Fibroblast of peridontal ligament (primary cell): ENCODE measurements at regions not wholly inside any gene's neighbourhood (a gene's known extent, or its start where the extent isn't known, plus 50 kb on each side); places are given as distances from the start of the nearest gene placed in this dataset.

Experiments
- DNase-seq: peaks from one replicate; pipeline ENCODE4 v3.0.0-alpha.2; 2010; ENCODE audit errors: extremely low read depth

DNA sequence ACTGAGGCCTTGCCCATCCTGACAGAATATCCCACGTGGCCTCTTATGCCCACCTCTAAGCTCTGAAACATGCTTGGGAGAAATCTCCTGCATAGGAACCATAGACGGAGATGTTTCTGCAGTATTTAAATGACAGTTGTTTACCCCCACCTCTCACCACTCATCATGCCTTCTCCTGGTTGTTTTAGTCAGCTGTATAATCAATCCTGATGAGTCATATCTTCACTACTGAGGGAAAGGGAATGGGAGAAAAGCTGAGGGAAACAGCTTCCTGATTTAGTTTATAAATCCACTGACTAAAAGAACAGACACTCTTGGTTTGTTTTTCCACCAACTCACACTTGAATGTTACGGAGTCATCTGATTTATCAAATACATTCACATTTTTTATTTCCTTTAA, 113.2 kb upstream of the TENT5A start:
- peak; percentile 87 for DNase-seq

DNA sequence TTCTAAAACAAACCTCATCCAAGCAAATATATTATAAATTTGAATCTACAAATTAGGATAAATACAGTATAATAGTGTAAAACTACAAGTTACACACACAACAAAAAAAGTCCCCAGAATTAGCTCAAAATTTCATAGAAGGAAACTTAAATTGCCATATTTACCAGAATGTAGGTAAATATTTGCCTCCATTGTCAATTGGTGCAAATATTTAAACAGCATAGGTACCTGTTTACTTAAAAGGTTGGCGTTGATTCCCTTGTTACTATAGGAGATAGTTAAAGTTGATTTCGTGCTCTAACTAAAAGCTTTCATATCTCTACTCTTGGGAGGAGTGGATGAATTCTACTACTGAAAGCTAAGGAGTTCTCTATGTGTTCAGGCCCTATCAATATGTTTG, 111.6 kb upstream of the TENT5A start:
- no peak for DNase-seq

DNA sequence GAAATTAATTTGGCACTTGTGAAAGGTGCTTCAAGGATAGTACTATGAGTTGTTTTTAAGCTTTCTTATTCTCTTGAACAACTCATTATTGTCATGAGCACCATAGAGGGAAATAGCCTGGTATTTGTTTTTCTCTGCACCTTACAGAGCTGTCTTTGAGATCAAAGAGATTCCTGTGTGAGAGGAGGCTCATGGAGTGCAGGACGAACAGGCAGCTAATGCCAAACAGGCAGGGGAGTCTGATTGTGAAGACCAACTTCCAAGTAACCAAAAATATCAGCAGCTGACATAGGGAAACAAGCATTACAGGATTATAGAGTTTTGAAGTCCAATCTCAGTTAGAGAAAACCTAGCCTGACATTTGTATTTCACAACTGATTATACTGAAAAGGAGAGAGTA, 110.6 kb upstream of the TENT5A start:
- DNase-seq = no peak

DNA sequence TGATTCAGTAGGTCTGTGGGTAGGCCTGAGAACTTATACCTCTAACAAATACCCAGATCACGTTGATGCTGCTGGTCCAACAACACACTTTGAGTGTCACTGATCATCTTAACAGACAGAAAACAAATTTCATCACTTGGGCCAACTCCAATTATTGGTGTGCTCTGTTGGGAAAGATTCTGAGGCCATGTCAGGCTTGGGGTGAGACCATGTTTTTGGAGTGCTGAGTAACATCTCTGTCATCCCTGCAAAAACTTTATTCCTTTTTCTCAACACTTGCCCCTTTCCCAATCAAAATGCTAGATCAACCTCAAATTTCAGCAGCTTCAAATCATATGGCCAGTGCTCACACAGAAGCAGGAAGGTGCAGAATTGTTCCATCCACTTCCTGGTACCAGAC, 108.8 kb upstream of the TENT5A start:
- DNase-seq = no peak

DNA sequence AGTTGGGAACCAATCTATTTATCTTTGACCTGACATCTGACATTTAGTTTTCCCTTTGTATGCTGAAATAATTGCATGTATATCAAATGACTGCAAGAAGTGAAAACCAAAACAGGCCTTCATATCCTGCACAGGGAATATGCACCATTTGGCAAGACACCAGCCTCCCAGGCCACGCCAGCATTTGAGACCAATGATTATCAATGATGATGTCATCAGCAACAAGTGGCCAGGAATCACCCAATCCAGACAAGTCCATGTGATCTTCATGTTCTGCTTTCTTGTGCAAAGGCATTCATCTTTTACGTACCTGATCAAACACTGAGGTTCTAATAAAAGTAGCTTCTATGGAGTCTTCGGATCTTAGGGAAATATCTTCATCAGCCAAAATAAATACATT, 107.4 kb upstream of the TENT5A start:
- DNase-seq = peak; percentile 47

DNA sequence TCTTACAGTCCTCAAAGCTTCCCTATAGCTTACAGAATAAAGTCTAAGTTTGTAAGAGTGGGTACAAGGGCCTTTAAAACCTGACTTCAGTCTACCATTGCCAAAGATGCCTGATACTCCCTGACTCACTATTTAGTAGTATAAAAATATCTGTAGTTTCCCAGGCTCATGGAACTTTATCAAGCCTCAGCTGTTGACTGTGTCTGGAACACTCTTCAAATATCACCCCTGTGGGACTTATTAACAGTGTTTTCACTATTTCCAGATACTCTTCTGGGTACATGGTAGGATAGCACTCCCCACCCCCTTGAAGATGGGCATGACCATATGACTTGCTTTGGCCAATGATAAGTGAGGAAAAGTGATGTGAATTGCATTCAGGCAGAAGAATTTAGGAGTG, 105.3 kb upstream of the TENT5A start:
- no peak for DNase-seq

DNA sequence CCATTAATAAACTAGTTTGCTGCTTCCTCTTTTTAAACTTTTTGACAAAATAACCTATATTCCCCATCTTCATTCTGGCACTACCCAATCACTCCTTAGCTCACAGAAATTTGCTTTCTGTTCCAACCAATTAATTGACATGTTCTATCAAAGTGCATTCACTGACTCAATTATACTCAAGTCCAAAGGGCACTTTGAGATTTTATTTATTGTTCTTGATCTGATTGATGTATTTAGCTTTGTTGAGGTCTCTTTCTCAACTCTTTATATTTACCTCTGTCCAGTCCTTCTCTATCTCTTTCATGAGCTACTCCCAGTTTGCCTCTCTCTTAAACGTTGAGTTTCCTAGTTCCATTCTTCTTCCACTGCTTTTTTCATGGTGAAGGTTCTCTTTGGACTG, 104.4 kb upstream of the TENT5A start:
- DNase-seq = no peak

DNA sequence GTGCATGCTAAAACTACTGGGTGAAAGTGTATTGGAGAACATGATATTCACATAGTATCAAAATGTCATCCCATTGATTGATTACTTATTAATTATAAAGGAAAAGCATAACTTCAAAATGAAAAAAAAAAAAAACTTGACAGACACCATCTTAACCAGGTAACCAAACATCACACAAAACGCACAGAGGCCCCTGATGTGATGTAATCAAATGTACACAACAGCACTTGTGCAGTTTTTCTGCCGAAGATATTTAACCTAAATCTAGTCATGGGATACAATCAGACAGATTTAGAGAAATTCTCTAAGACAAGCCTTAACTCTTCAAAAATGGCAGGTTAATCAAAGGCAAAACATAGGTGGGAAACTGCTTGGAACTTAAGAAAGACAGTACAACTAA, 102.0 kb upstream of the TENT5A start:
- DNase-seq = no peak

DNA sequence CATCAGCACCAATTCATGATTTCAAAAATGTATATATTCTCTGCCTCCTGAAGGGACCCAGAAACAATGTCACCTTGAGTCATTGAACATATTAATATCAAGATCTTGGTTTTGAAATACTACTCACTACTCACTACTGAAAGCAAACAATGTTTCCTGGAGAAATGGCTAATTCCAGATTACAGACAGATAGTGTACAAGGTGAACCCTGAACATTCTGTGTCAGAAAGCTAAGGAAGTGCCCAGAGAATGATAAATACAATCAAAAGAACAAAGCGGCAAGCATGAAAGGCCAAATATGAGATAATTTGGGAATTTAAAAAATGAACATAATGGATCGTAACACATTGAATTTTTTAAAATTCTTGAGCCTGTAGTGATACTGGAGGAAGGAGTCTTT, 101.5 kb upstream of the TENT5A start:
- DNase-seq = no peak

DNA sequence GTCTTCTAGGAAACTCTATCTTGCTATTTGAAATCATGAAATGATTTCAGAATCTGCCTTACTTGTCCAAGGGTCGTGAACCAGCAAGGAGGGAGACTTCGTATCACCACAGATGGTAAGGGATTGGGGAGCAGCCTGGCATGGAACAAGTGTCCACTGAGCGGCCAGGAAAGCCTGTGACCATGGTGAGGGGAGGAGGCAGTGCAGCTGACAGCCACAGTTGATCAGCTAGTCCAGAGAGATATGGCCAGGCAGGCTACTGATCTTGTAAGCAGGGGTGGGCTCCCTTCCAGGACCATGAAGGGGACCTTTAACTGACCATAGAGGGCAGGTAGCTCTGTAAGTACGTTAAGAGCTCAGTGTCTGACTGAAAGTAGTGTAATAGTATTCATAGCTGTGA, 96.8 kb upstream of the TENT5A start:
- no peak for DNase-seq

DNA sequence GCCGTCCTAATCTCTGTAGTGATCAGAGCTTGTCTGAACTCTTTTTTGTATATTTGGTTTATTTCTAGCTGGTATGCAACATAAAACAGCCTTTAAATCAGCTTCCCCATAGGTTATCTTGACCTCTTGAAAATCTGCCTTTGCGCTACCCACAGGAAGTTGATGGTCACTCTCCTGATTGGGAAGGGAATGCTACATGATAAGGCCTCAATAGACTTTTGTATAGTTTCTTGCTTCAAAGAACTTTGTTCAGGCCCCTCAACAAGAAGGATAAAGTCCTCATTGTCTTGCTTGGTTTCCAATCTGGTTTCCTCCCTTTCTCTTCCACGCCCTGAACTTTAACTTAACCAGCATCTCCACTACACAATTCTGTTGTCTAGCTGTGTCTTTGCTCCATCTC, 95.4 kb upstream of the TENT5A start:
- DNase-seq = no peak

DNA sequence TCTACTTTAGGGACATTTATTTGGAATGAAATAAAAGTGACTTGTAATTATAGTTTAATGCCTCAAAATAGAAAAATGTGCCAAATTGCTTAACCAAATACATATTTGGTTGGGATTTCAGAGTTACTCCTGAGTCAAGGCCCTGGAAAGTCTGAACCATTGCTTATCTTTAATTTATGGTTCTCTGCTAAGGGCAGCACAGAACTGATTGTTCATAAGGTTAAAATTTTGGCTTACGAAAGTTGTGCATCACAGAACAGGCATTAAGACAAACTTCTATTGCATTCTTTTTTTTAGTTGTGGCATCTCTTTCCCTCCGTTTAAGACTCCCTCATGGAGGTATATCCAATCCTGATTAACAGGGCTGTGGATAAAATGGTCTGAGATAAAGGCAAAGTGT, 92.2 kb upstream of the TENT5A start:
- DNase-seq = peak; percentile 55

DNA sequence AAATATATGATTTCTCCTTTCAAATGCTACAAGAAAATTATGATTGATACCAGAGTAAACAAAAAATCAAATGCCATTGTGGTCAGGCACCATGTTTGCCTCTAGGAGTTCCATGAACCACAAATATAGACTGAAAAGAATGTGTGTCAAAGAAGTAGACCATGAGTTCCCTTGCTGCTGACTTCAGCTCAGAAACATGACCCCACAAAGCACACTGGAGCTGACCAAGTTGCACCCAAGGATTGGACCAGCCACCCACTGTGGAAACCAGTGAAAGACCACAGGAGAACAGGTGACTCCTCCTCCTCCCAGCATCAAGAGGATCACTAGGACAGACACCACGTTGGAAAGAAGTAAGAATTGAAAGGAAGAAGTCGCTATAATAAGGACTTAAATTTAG, 90.8 kb upstream of the TENT5A start:
- peak; percentile 8 for DNase-seq

DNA sequence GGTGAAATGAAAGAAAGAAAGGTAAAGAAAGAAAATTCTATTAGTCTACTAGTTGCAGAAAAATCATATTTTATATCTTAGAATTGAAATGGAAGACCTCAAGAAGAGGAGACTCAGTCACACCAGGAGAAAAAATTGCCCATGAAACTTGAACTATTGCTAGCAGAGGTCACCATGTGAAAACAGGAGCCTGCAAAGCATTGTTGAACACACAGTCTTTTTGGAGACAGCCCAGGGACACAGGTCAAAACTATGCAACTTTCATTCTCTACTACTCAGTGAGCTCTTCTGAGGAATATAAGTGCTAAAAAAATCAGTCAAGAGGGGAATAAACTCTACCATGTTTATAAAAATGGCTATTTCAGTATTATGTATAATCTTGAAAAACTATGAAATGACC, 89.8 kb upstream of the TENT5A start:
- no peak for DNase-seq

DNA sequence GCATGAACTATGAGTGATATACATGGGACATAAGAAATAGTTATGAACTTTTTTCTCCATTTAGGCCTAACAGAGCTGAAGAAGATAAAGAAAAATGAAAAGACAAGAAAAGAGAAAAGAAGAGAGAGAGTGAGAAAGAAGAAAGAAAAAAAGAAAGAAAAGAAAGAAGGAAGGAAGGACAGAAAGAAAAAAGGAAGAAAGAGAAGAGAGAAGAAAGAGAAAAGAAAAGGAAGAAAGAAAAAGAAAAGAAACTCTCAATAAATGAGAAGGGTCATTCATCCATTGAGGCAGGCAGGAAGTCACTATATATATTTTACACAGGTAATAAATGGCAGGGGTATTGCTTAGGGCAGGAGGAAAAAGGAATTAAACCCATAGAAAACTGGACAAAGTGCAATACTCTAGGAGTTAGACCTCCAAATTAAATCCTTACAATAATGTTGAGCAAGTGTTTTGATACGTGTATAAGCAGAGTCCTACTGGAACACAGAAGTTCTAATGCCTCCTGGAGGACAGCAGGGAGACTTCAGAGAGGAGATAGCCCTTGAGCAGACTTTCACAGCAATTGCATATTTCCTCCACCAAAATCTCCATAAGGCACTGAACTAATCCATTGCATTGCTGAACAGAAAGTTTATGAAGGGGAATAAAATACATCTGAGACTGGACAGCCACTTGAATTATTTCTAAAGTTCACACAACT, 86.4 kb upstream of the TENT5A start:
- peak; percentile 26 for DNase-seq

DNA sequence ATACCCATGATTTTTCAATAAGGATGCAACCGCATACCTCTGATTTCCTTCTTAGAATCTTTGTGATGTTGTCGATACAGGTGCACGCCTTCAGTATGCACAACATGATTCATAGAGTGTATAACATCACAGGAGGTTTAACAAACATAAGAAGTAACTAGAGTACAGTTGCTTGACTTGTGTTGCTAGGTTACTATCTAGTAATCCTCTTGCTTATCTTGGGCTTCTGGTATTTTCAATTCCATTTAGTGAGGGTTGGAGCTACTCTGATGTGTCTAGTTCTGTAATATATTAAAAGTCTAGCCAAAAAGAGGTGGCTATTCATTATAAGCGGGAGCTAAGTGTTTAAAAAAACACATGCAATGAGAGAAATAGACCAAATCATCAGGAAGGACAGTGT, 85.5 kb upstream of the TENT5A start:
- DNase-seq = no peak

DNA sequence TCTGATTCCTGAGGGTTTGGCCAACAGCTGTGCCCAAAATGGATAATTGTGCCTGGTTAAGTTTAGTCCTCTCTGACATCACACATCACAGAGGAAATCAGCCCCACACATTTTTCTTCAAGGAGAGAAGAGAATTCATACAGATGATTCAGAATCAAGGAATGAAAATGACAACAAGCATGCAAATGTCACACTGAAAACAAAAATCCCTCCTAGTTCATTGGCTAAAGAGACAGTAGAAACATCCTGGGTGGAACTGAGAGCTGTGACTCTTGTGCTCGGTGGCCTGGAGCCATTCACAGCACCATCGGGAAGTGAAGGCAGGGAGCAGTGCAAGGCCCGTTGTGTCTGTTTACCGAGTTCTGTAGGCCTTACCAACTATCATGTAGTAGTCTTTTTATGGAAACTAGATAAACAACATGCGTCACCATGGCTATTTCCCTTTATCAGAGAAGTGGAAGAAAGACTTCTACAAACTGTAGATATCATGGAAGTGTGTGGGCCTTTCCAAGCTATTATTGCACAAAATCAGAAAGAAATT, 81.7 kb upstream of the TENT5A start:
- DNase-seq = peak; percentile 91

DNA sequence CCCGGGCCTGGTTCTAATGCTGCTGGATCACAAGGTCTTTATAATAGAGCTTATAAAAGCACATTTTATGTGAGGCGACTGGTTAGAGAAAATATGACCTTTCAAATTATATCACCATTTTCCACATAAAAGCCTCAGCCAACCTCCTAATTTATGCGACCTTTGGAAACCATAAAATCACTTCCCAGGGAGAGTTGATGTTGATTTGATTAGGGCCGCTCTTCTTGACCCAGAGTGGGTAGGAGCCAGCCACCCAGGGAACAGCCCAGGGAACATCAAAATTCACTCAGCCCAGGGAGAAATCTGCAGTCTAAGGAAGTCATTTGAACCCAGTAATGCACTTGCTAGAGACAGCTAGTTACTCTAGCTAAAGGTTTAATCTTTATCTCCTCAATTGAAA, 79.8 kb upstream of the TENT5A start:
- DNase-seq = no peak

DNA sequence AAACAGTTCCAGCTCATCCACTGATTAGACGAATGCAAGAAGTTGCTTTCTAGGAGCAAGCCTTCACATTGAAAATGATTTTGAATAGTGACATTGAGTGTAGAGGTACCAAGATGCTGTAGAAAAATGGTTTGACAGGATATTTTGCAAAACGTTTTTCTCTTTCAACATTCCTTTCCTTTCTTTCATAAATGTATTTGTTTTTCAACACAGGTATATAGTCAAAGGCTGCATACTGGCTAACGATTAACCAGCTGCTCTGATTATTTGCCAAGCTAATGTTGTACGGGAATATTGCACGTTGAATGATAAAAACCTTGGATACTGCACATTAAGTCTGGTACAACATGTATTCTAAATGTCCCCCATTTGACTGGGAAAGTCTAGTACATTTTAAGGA, 78.8 kb upstream of the TENT5A start:
- no peak for DNase-seq

DNA sequence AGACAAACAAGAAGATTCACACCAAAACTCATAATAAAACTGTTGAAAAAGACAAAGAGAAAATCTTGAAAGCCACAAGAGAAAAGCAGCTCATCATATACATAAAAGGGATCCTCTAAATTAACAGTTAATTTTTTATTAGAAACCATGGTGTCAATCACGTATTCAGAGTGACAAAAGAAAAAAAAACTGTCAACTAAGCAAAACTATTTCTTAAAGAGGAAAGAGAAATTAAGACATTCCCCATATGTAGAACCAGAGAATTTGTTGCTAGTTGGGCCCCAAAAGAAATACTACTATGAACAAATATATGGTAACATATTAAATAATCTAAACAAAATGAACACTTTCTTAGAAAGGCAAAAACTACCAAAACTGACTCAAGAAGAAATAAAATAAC, 74.3 kb upstream of the TENT5A start:
- DNase-seq = no peak

DNA sequence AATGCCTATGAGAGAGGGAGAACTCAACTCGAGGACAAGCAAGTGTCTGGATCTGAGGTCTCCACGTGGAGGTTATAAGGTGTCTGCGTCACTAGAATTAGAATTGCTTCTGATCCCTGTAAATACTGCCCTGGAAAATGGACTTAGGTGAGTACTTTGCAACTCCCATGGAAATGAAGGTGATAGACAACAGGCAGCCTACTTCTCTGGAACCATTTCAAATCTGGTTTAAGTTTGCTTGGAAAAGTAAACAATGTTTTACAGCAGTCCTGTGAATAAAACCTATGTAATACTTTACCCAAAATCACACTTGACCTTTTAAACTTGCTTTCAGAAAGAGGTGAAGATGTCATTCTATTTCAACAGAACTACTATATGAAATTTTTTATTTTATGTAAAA, 70.1 kb upstream of the TENT5A start:
- no peak for DNase-seq

DNA sequence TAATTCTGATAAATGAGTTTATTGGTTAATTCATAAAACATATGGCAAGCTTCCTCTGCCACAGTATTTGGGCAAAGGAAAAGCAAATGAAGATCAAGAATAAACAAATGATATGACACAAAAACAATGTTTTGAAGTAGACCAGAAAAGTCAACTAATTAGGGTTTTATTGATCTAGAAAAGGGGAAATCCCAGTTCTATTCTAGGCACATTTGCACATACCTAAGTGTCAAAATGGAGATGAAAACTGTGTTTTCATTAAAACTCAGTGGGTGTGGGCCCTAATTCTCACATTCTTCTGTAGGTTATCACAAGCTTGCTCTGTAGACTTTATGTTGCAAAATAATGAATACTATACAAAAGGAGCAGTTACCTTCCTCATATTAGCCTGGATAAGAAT, 69.0 kb upstream of the TENT5A start:
- DNase-seq = no peak

DNA sequence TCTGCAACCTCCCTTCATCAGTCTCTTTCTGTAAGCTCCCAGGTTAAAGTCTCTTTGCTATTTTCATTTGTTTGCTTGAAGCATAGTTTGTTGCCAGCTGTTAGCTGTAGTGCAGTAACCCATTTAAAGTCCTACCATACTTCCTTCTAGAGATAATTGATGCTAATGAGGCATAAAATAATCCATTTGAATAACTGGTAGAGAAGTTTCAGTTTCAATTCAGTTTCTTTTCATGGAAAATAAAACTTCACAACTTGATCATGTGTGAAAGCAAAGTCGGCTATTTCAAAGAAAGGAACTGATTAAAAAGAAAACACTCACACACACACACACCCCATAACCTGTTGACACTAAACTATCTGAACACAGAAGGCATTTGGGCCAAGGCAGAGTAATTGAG, 68.5 kb upstream of the TENT5A start:
- DNase-seq = no peak

DNA sequence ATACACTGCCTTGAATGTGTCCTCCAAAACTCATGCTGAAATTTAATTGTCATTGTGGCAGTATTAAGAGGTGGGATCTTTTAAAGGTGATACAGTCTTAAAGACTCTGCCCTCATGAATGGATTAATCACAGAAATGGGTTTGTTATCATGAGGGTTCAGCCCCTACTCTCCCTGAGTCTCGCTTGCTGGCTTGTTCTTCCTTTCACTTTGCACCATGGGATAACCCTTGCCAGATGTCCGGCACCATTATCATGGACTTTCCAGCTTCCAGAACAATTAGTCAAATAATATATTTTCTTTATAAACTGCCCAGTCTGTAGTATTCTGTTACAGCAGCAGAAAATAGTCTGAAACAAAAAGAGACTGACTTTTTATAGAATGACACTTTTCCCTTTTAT, 67.9 kb upstream of the TENT5A start:
- no peak for DNase-seq
